ENCODE measurements at regions not wholly inside any gene's neighbourhood (a gene's known extent, or its start where the extent isn't known, plus 50 kb on each side); places are given as distances from the start of the nearest gene placed in this dataset.

DNA sequence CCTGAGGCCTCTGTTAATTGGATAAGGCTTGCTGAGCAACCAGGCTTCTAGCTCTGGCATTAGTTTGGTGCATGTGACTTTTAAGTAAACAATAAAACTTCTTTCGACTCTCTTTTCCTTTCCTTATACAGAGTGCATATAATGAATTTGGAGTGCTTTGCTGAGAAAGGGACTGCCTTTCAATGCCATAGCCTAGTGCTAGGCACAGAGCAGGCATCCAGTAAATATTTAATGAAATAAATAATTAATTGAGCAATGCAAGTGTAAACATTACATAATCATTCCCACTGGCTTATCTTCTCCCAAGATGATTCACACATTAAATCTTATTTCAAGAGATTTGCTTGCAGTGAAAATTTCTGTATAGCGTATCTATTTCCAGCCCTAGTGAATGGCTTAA is 74.1 kb downstream of the NMUR2 start:
- TF ChIP-seq CREB1 (IDR thresholded peaks at IDR 0.05; ENCODE audit: low read depth) (no peak), TAF1 (IDR thresholded peaks at IDR 0.05; ENCODE audit: low read depth) (no peak), FOXM1 (IDR thresholded peaks at IDR 0.05; ENCODE audit: borderline replicate concordance, low read depth) (no peak), NFIC (IDR thresholded peaks at IDR 0.05) (no peak), CEBPB (IDR thresholded peaks at IDR 0.05) (no peak)
- TF ChIP-seq, protein P1, sequence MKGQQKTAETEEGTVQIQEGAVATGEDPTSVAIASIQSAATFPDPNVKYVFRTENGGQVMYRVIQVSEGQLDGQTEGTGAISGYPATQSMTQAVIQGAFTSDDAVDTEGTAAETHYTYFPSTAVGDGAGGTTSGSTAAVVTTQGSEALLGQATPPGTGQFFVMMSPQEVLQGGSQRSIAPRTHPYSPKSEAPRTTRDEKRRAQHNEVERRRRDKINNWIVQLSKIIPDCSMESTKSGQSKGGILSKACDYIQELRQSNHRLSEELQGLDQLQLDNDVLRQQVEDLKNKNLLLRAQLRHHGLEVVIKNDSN (IDR thresholded peaks at IDR 0.05): no peak
- TF ChIP-seq, protein P2, sequence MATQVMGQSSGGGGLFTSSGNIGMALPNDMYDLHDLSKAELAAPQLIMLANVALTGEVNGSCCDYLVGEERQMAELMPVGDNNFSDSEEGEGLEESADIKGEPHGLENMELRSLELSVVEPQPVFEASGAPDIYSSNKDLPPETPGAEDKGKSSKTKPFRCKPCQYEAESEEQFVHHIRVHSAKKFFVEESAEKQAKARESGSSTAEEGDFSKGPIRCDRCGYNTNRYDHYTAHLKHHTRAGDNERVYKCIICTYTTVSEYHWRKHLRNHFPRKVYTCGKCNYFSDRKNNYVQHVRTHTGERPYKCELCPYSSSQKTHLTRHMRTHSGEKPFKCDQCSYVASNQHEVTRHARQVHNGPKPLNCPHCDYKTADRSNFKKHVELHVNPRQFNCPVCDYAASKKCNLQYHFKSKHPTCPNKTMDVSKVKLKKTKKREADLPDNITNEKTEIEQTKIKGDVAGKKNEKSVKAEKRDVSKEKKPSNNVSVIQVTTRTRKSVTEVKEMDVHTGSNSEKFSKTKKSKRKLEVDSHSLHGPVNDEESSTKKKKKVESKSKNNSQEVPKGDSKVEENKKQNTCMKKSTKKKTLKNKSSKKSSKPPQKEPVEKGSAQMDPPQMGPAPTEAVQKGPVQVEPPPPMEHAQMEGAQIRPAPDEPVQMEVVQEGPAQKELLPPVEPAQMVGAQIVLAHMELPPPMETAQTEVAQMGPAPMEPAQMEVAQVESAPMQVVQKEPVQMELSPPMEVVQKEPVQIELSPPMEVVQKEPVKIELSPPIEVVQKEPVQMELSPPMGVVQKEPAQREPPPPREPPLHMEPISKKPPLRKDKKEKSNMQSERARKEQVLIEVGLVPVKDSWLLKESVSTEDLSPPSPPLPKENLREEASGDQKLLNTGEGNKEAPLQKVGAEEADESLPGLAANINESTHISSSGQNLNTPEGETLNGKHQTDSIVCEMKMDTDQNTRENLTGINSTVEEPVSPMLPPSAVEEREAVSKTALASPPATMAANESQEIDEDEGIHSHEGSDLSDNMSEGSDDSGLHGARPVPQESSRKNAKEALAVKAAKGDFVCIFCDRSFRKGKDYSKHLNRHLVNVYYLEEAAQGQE (IDR thresholded peaks at IDR 0.05; ENCODE audit: low read depth): no peak

Measured in Ishikawa (cell line).